IMR-90 (cell line): ENCODE measurements at regions not wholly inside any gene's neighbourhood (a gene's known extent, or its start where the extent isn't known, plus 50 kb on each side); places are given as distances from the start of the nearest gene placed in this dataset.

Source experiments
- ATAC-seq: fragments of 200-7000 bp; cut with Tn5 transposase; 2 replicates; pipeline ENCODE4 v1.9.1; 2020; ENCODE audit warnings: low read depth, mild to moderate bottlenecking, moderate library complexity
- BruUV-seq: library from RNA; stranded (reverse); fragments of 400-500 nt; replicated peaks from 2 replicates; lab custom pipeline; 2021; lab: Mats Ljungman, UMichigan
- CTCF ChIA-PET: fragments of 300-600 bp; formaldehyde crosslinking; extraction: SDS; loops from one replicate; lab custom pipeline; 2021; ENCODE audit warnings: antibody characterized with exemption; lab: Yijun Ruan, JAX
- POLR2A ChIA-PET: fragments of 300-600 bp; sonication (Branson Sonifier 250); formaldehyde crosslinking; loops from one replicate; lab custom pipeline; 2022; ENCODE audit warnings: antibody characterized with exemption; ENCODE audit not compliant: unreplicated experiment; lab: Charles Lee
- DNase-seq: peaks from one replicate; pipeline ENCODE4 v3.0.0; 2013
- H2AFZ ChIP-seq: replicated peaks from 2 replicates; pipeline ENCODE3; 2013; ENCODE audit warnings: low read length, mild to moderate bottlenecking; ENCODE audit not compliant: poor library complexity
- H2AK5ac ChIP-seq: 2 replicates; pipeline ENCODE4 v1.6.1; 2013; ENCODE audit warnings: low read depth, low read length, inconsistent platforms
- H2AK9ac ChIP-seq: replicated peaks from 2 replicates; pipeline ENCODE3; 2013; ENCODE audit warnings: mild to moderate bottlenecking, low read depth, low read length, moderate library complexity; ENCODE audit not compliant: poor library complexity
- H2BK120ac ChIP-seq: 2 replicates; pipeline ENCODE4 v1.6.1; 2013; ENCODE audit warnings: low read depth, low read length, inconsistent platforms
- H2BK15ac ChIP-seq: 3 replicates; pipeline ENCODE4 v1.6.1; 2013; ENCODE audit warnings: low read depth, low read length, inconsistent platforms
- H2BK20ac ChIP-seq: 2 replicates; pipeline ENCODE4 v1.6.1; 2013; ENCODE audit warnings: low read depth, mild to moderate bottlenecking, inconsistent platforms, low read length, moderate library complexity
- H2BK5ac ChIP-seq: 2 replicates; pipeline ENCODE4 v1.6.1; 2013; ENCODE audit warnings: mild to moderate bottlenecking, low read depth, low read length, inconsistent platforms; ENCODE audit not compliant: poor library complexity, severe bottlenecking
- H3K14ac ChIP-seq: replicated peaks from 2 replicates; pipeline ENCODE4 v1.6.1; 2013; ENCODE audit warnings: low read depth, low read length, inconsistent platforms
- H3K18ac ChIP-seq: 2 replicates; pipeline ENCODE4 v1.6.1; 2013; ENCODE audit warnings: low read depth, low read length, control low read depth
- H3K23ac ChIP-seq: 2 replicates; pipeline ENCODE4 v1.6.1; 2013; ENCODE audit warnings: low read depth, low read length, inconsistent platforms
- H3K27ac ChIP-seq: 2 replicates; pipeline ENCODE4 v1.5.1; 2013; ENCODE audit warnings: mild to moderate bottlenecking, control low read depth, low read length; ENCODE audit not compliant: insufficient read depth
- H3K27me3 ChIP-seq: 2 replicates; pipeline ENCODE4 v1.6.1; 2013; ENCODE audit warnings: low read length; ENCODE audit not compliant: control insufficient read depth, insufficient read depth
- H3K36me3 ChIP-seq: 2 replicates; pipeline ENCODE4 v1.6.1; 2013; ENCODE audit warnings: low read length, mixed read lengths; ENCODE audit not compliant: control insufficient read depth, insufficient read depth
- H3K4ac ChIP-seq: 2 replicates; pipeline ENCODE4 v1.6.1; 2013; ENCODE audit warnings: low read depth, low read length, inconsistent platforms
- H3K4me1 ChIP-seq: 2 replicates; pipeline ENCODE4 v1.6.1; 2013; ENCODE audit warnings: low read length, mixed read lengths; ENCODE audit not compliant: control insufficient read depth, insufficient read depth
- H3K4me2 ChIP-seq: 2 replicates; pipeline ENCODE4 v1.6.1; 2013; ENCODE audit warnings: low read depth, mild to moderate bottlenecking, control low read depth, low read length, moderate library complexity
- H3K4me3 ChIP-seq: 2 replicates; pipeline ENCODE4 v1.5.1; 2013; ENCODE audit warnings: low read depth, mild to moderate bottlenecking, control low read depth, low read length, moderate library complexity; ENCODE audit not compliant: insufficient read depth
- H3K56ac ChIP-seq: 2 replicates; pipeline ENCODE4 v1.6.1; 2013; ENCODE audit warnings: low read length, inconsistent platforms; ENCODE audit not compliant: insufficient read depth; ENCODE audit errors: extremely low read depth
- H3K79me1 ChIP-seq, 2 experiments: 2 replicates each; pipeline ENCODE4 v1.6.1; 2013; ENCODE audit warnings: low read length in 2 of 2, inconsistent platforms in 1 of 2, low read depth in 1 of 2
- H3K9ac ChIP-seq: 2 replicates; pipeline ENCODE4 v1.6.1; 2013; ENCODE audit warnings: low read depth, low read length, control low read depth
- H3K9me1 ChIP-seq: 2 replicates; pipeline ENCODE4 v1.6.1; 2013; ENCODE audit warnings: low read length, inconsistent platforms; ENCODE audit not compliant: insufficient read depth
- H3K9me3 ChIP-seq: 2 replicates; pipeline ENCODE4 v1.6.1; 2013; ENCODE audit warnings: low read length; ENCODE audit not compliant: control insufficient read depth, insufficient read depth
- H4K20me1 ChIP-seq: 2 replicates; pipeline ENCODE4 v1.6.1; 2013; ENCODE audit warnings: low read length, inconsistent platforms; ENCODE audit not compliant: insufficient read depth
- H4K5ac ChIP-seq: 2 replicates; pipeline ENCODE4 v1.6.1; 2013; ENCODE audit warnings: mild to moderate bottlenecking, low read depth, low read length, control low read depth
- H4K8ac ChIP-seq, 2 experiments: 2 replicates each; pipeline ENCODE4 v1.6.1; 2013; ENCODE audit warnings: low read depth in 2 of 2, low read length in 2 of 2, control low read depth in 1 of 2, inconsistent platforms in 1 of 2
- H4K91ac ChIP-seq: 2 replicates; pipeline ENCODE4 v1.6.1; 2013; ENCODE audit warnings: low read depth, low read length, inconsistent platforms; ENCODE audit not compliant: insufficient read depth
- CEBPB ChIP-seq: IDR thresholded peaks from 2 replicates; pipeline ENCODE4 v1.6.1; 2012; ENCODE audit warnings: low read depth, low read length, improper control_type of control experiment
- CTCF ChIP-seq: conservative IDR thresholded peaks from 2 replicates; pipeline ENCODE4 v1.5.1; 2012; ENCODE audit warnings: mild to moderate bottlenecking, low read depth, low read length, improper control_type of control experiment
- ELK1 ChIP-seq: fragments of 150-350 bp; IDR thresholded peaks from 2 replicates; pipeline ENCODE4 v1.6.1; 2016; ENCODE audit warnings: low read depth, mild to moderate bottlenecking, low read length, moderate library complexity, borderline replicate concordance
- FOS ChIP-seq: fragments of 150-350 bp; IDR thresholded peaks from 2 replicates; pipeline ENCODE4 v1.6.1; 2016; ENCODE audit warnings: low read depth, low read length
- MAFK ChIP-seq: IDR thresholded peaks from 2 replicates; pipeline ENCODE4 v1.6.1; 2012; ENCODE audit warnings: low read depth, low read length, improper control_type of control experiment
- MXI1 ChIP-seq: IDR thresholded peaks from 2 replicates; pipeline ENCODE4 v1.6.1; 2012; ENCODE audit warnings: low read depth, mild to moderate bottlenecking, low read length, moderate library complexity, borderline replicate concordance
- NFE2L2 ChIP-seq: fragments of 150-350 bp; IDR thresholded peaks from 2 replicates; pipeline ENCODE4 v1.6.1; 2016; ENCODE audit warnings: low read depth, mild to moderate bottlenecking, low read length
- RCOR1 ChIP-seq: IDR thresholded peaks from 2 replicates; pipeline ENCODE4 v1.6.1; 2012; ENCODE audit warnings: mild to moderate bottlenecking, low read length, improper control_type of control experiment; ENCODE audit not compliant: insufficient replicate concordance
- RFX5 ChIP-seq: IDR thresholded peaks from 2 replicates; pipeline ENCODE4 v1.8.0; 2012; ENCODE audit warnings: low read depth, mild to moderate bottlenecking, low read length, moderate library complexity
- SMC3 ChIP-seq: fragments of 150-350 bp; IDR thresholded peaks from 2 replicates; pipeline ENCODE4 v1.6.1; 2016; ENCODE audit warnings: low read depth, mild to moderate bottlenecking, antibody characterized with exemption, low read length, moderate library complexity
- WGBS, 2 experiments: methylation state at CpG; one replicate each; pipeline versions ENCODE4 v1.1.5 to v1.1.7; 2013; ENCODE audit warnings: missing lambda C conversion rate in 2 of 2; ENCODE audit not compliant: insufficient read length in 1 of 2; ENCODE audit errors: extremely low coverage in 2 of 2; 5-methylcytosine and 5-hydroxymethylcytosine counted together
- dilution Hi-C: fragments of 300-500 bp; cut with HindIII; formaldehyde crosslinking; loops from one replicate; pipeline ENCODE4 v1.14.3; 2018; ENCODE audit warnings: low sequenced_read_pairs; ENCODE audit not compliant: unreplicated experiment
- in situ Hi-C: fragments of 300-500 bp; cut with MboI; formaldehyde crosslinking; loops from 3 replicates; pipeline ENCODE4 v1.14.3; 2019; ENCODE audit warnings: low sequenced_read_pairs, inconsistent platforms, mixed read lengths
- intact Hi-C: fragments of 100-400 bp; cut with micrococcal nuclease; formaldehyde crosslinking; loops from 2 replicates; pipeline ENCODE4 v1.10.0; 2022

- no peak overlapping the region for H3K4me2 ChIP-seq
- H3K4me3 ChIP-seq: no peak overlapping the region
- H4K91ac ChIP-seq: no peak overlapping the region
- no peak overlapping the region for H4K8ac ChIP-seq
- no peak overlapping the region for H2BK5ac ChIP-seq
- peak overlapping the region; percentile 19; the same call in 1 of the 2 replicates for H3K18ac ChIP-seq
- H3K9me1 ChIP-seq: no peaks in the 10 kb centered on the region
- H3K27me3 ChIP-seq: no peaks in the 10 kb centered on the region
- no peaks in the 10 kb centered on the region for H4K20me1 ChIP-seq
- BruUV-seq: no TSS peak
- dilution Hi-C loops (no loop called here), intact Hi-C loops (no loop called here), in situ Hi-C loops (no loop called here)
- H3K4ac ChIP-seq: no peak overlapping the region
- H2BK120ac ChIP-seq: no peak overlapping the region
- H3K27ac ChIP-seq: no peak overlapping the region
- no peak overlapping the region for H2AK5ac ChIP-seq
- CTCF ChIA-PET: no interaction called here
- TF ChIP-seq FOS (no peak), CTCF (no peak), MAFK (no peak), ELK1 (no peak), CEBPB (no peak), NFE2L2 (no peak), SMC3 (no peak), RCOR1 (no peak), RFX5 (no peak), MXI1 (no peak)
- ATAC-seq (peak; percentile 46), DNase-seq (no peak)
- H2BK20ac ChIP-seq: 0 out of 2 replicates have a peak overlapping the region, but pooled peaks have one; percentile 14
- H3K4me1 ChIP-seq: no peaks in the 10 kb centered on the region
- H2AK9ac ChIP-seq: no peak overlapping the region
- no peak overlapping the region for H3K56ac ChIP-seq
- WGBS, 2 experiments: no CpG with 5 or more reads among the region's 2 CpGs
- H3K9ac ChIP-seq: no peak overlapping the region
- H2BK15ac ChIP-seq: no peak overlapping the region
- H2AFZ ChIP-seq: no peak overlapping the region
- no peak overlapping the region for H4K5ac ChIP-seq
- no peaks in the 10 kb centered on the region for H3K79me1 ChIP-seq
- H3K36me3 ChIP-seq: no peaks in the 10 kb centered on the region
- no peak overlapping the region for H3K14ac ChIP-seq
- POLR2A ChIA-PET: no interaction called here
- H3K23ac ChIP-seq: no peak overlapping the region
- H3K9me3 ChIP-seq: no peaks in the 10 kb centered on the region
Observed at GRCh38 chr9:90333226-90333625, 309.4 kb downstream of the DIRAS2 start.
